Endodermal cell (in vitro differentiated cells): ENCODE measurements at regions not wholly inside any gene's neighbourhood (a gene's known extent, or its start where the extent isn't known, plus 50 kb on each side); places are given as distances from the start of the nearest gene placed in this dataset.

Source experiments
- DNase-seq: peaks from one replicate; pipeline ENCODE4 v3.0.0-alpha.2; 2017
- H3K27ac ChIP-seq: 2 replicates; pipeline ENCODE4 v1.5.1; 2013; ENCODE audit warnings: mild to moderate bottlenecking, low read depth, low read length, moderate library complexity
- H3K27me3 ChIP-seq: 2 replicates; pipeline ENCODE4 v1.6.1; 2013; ENCODE audit warnings: mild to moderate bottlenecking, low read length, moderate library complexity; ENCODE audit not compliant: insufficient read depth, control insufficient read depth, poor library complexity, severe bottlenecking
- H3K36me3 ChIP-seq: 2 replicates; pipeline ENCODE4 v1.7.0; 2013; ENCODE audit warnings: mild to moderate bottlenecking, low read length, moderate library complexity; ENCODE audit not compliant: control insufficient read depth, insufficient read depth
- H3K4me1 ChIP-seq: one replicate; pipeline ENCODE4 v1.7.0; 2013; ENCODE audit warnings: low read length; ENCODE audit not compliant: control insufficient read depth, insufficient read depth
- H3K4me3 ChIP-seq: 2 replicates; pipeline ENCODE4 v1.5.1; 2013; ENCODE audit warnings: mild to moderate bottlenecking, low read length, moderate library complexity
- H3K9ac ChIP-seq: 2 replicates; pipeline ENCODE4 v1.6.1; 2013; ENCODE audit warnings: mild to moderate bottlenecking, low read length, moderate library complexity; ENCODE audit not compliant: poor library complexity, severe bottlenecking; ENCODE audit errors: extremely low read depth
- H3K9me3 ChIP-seq: 2 replicates; pipeline ENCODE4 v1.6.1; 2013; ENCODE audit warnings: mild to moderate bottlenecking, low read length, moderate library complexity; ENCODE audit not compliant: control insufficient read depth
- H3K27ac Mint-ChIP-seq: 2 replicates; pipeline ENCODE4 v1.8.0; 2020; ENCODE audit warnings: mixed read lengths
- H3K27me3 Mint-ChIP-seq: 2 replicates; pipeline ENCODE4 v1.8.0; 2021; ENCODE audit warnings: mild to moderate bottlenecking, mixed read lengths; ENCODE audit not compliant: insufficient read depth
- H3K36me3 Mint-ChIP-seq: 2 replicates; pipeline ENCODE4 v1.8.0; 2020; ENCODE audit warnings: low read depth, mixed read lengths
- H3K4me1 Mint-ChIP-seq: 2 replicates; pipeline ENCODE4 v1.8.0; 2020; ENCODE audit warnings: mixed read lengths
- H3K4me3 Mint-ChIP-seq: 2 replicates; pipeline ENCODE4 v1.8.0; 2020; ENCODE audit warnings: mild to moderate bottlenecking, moderate library complexity, mixed read lengths
- H3K9me3 Mint-ChIP-seq: 2 replicates; pipeline ENCODE4 v1.8.0; 2020; ENCODE audit warnings: mild to moderate bottlenecking, mixed read lengths
- WGBS, 2 experiments: methylation state at CpG; one replicate each; pipeline versions ENCODE4 v1.1.5 to v1.1.7; 2013; ENCODE audit warnings: missing lambda C conversion rate in 2 of 2, mixed read lengths in 1 of 2; ENCODE audit not compliant: insufficient coverage in 1 of 2, insufficient read length in 1 of 2; 5-methylcytosine and 5-hydroxymethylcytosine counted together
- TF ChIP-seq, protein P1 (sequence below): fragments of 200-600 bp; sonication (generic); conservative IDR thresholded peaks from 2 replicates; pipeline ENCODE4 v1.5.0; 2021; ENCODE audit warnings: antibody characterized with exemption, mild to moderate bottlenecking

DNA sequence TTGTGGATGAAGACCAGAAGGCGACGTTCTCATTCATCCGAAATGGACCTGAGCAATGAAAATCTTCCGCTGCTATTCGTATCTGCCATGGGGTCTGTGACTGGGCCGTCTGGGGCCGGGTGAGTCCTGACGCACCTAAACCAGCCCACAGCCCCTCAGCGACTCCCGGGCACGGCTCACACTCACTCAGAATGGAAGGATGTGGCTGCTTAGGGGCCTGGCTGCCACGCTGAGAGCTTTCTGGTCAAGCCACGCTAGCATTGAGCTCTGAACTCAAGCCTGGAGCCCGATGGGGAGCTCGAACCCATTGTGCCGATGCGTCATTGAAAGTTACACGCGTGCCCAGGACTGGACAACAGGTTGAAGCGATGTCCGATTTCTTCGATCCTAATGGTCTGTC lies 97.8 kb downstream of the MRPL36 start:
- no peaks in the 10 kb centered on the region for H3K9me3 ChIP-seq
- H3K27ac ChIP-seq = no peak overlapping the region
- H3K27me3 ChIP-seq = no peaks in the 10 kb centered on the region
- H3K27ac Mint-ChIP-seq = no peak overlapping the region
- peaks cover 8% of the 10 kb centered on the region for H3K9me3 Mint-ChIP-seq
- peaks cover 17% of the 10 kb centered on the region for H3K27me3 Mint-ChIP-seq
- H3K4me1 Mint-ChIP-seq = no peaks in the 10 kb centered on the region
- no peaks in the 10 kb centered on the region for H3K4me1 ChIP-seq
- H3K9ac ChIP-seq = no peak overlapping the region
- H3K4me3 ChIP-seq = no peak overlapping the region
- DNase-seq = no peak
- H3K36me3 Mint-ChIP-seq = no peaks in the 10 kb centered on the region
- 94 to 95% methylated on average over 16 to 22 of the region's 22 CpGs for WGBS, 2 experiments
- TF ChIP-seq, protein P1, sequence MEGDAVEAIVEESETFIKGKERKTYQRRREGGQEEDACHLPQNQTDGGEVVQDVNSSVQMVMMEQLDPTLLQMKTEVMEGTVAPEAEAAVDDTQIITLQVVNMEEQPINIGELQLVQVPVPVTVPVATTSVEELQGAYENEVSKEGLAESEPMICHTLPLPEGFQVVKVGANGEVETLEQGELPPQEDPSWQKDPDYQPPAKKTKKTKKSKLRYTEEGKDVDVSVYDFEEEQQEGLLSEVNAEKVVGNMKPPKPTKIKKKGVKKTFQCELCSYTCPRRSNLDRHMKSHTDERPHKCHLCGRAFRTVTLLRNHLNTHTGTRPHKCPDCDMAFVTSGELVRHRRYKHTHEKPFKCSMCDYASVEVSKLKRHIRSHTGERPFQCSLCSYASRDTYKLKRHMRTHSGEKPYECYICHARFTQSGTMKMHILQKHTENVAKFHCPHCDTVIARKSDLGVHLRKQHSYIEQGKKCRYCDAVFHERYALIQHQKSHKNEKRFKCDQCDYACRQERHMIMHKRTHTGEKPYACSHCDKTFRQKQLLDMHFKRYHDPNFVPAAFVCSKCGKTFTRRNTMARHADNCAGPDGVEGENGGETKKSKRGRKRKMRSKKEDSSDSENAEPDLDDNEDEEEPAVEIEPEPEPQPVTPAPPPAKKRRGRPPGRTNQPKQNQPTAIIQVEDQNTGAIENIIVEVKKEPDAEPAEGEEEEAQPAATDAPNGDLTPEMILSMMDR = no peak
- no peaks in the 10 kb centered on the region for H3K36me3 ChIP-seq
- H3K4me3 Mint-ChIP-seq = no peak overlapping the region

DNA sequence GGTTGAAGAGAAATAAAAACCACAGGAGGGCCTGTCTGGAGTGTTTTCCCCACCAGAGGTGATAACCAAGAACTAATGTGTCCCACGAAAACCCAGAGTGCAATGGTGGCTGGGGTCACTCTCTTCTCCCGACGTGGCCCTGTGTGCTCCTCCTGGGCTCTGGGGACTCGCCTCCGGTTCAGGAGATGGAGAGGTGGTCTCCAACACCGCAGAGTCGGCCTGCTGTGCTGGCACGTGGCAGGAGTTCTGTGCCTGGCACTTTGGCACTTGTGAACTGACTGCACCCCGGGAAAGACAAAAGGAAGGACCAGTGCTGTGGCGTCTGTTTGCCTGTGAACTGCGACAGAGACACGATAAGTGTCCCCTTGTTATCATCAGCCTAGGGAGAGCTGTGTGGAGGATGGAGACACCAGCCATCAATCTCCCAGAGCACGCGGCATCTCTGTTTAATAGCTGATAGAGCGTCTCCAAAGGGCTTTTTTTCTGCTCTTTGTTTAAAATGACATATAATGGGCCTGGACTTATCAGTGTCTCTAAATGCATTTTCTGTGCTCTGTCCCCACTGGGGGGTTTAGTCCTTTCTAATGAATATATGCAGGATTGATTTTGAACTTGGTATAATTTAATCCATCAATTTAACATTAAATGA lies 98.3 kb downstream of the MRPL36 start:
- H3K4me1 Mint-ChIP-seq = no peaks in the 10 kb centered on the region
- no peak overlapping the region for H3K9ac ChIP-seq
- DNase-seq = no peak
- 94 to 95% methylated on average over 10 to 15 of the region's 15 CpGs for WGBS, 2 experiments
- H3K27me3 ChIP-seq = no peaks in the 10 kb centered on the region
- no peak overlapping the region for H3K27ac ChIP-seq
- H3K36me3 ChIP-seq = no peaks in the 10 kb centered on the region
- no peaks in the 10 kb centered on the region for H3K9me3 ChIP-seq
- H3K36me3 Mint-ChIP-seq = no peaks in the 10 kb centered on the region
- no peak overlapping the region for H3K4me3 Mint-ChIP-seq
- H3K9me3 Mint-ChIP-seq = peaks cover 8% of the 10 kb centered on the region
- no peak overlapping the region for H3K4me3 ChIP-seq
- peaks cover 17% of the 10 kb centered on the region for H3K27me3 Mint-ChIP-seq
- no peaks in the 10 kb centered on the region for H3K4me1 ChIP-seq
- TF ChIP-seq, protein P1 = no peak
- no peak overlapping the region for H3K27ac Mint-ChIP-seq

DNA sequence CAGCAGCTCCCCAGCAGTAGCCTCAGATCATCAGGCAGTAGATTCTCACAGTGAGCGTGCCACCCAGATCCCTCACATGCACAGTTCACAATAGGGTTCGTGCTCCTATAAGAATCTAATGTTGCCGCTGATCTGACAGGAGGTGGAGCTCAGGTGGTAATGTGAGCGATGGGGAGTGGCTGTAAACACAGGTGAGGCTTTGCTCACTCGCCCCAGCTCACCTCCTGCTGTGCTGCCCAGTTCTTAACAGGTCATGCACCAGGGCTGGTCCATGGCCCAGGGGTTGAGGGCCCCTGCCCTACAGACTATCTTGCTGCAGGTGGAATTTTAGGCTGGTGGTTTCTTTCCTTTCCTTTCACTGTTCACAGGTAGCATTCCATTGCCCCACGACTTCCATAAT lies 100.2 kb downstream of the MRPL36 start:
- H3K9ac ChIP-seq = no peak overlapping the region
- peaks cover 8% of the 10 kb centered on the region for H3K9me3 Mint-ChIP-seq
- H3K36me3 Mint-ChIP-seq = no peaks in the 10 kb centered on the region

More for the DNA sequence above, 100.2 kb downstream of the MRPL36 start:
- H3K27me3 Mint-ChIP-seq = peaks cover 17% of the 10 kb centered on the region
- no peak overlapping the region for H3K4me3 Mint-ChIP-seq
- Histone ChIP-seq H3K9me3 (no peaks in the 10 kb centered on the region), H3K4me1 (no peaks in the 10 kb centered on the region), H3K36me3 (no peaks in the 10 kb centered on the region), H3K27me3 (no peaks in the 10 kb centered on the region), H3K27ac (no peak overlapping the region), H3K4me3 (no peak overlapping the region)
- no peaks in the 10 kb centered on the region for H3K4me1 Mint-ChIP-seq
- no peak overlapping the region for H3K27ac Mint-ChIP-seq
- TF ChIP-seq, protein P1 = no peak
- 87 to 94% methylated on average over 2 to 6 of the region's 6 CpGs for WGBS, 2 experiments
- no peak for DNase-seq
